ENCODE measurements at regions not wholly inside any gene's neighbourhood (a gene's known extent, or its start where the extent isn't known, plus 50 kb on each side); places are given as distances from the start of the nearest gene placed in this dataset.

- H3K27ac ChIP-seq (ENCODE audit: low read depth, low read length), result no peak overlapping the region
- no peak overlapping the region for H3K4me3 ChIP-seq (ENCODE audit: insufficient read depth, low read length, poor library complexity, severe bottlenecking)
- no peak overlapping the region for H3K4me2 ChIP-seq (ENCODE audit: low read depth, low read length, poor library complexity, severe bottlenecking)
- no peaks in the 10 kb centered on the region for H4K20me1 ChIP-seq (ENCODE audit: low read depth, low read length)
- H2AFZ ChIP-seq (ENCODE audit: low read depth, low read length, severe bottlenecking), result no peak overlapping the region
- no peaks in the 10 kb centered on the region for H3K9me2 ChIP-seq (replicated peaks; ENCODE audit: insufficient read depth, low read length)
- no peaks in the 10 kb centered on the region for H3F3A ChIP-seq (ENCODE audit: insufficient read depth)
- H3K9me3 ChIP-seq (ENCODE audit: insufficient read depth, low read length), result no peaks in the 10 kb centered on the region
- no peaks in the 10 kb centered on the region for H3K79me2 ChIP-seq (ENCODE audit: insufficient read depth, low read length)
- no peak for TF ChIP-seq EZH2phosphoT487 (conservative IDR thresholded peaks at IDR 0.05; ENCODE audit: low read length)
- TF ChIP-seq, protein P1, sequence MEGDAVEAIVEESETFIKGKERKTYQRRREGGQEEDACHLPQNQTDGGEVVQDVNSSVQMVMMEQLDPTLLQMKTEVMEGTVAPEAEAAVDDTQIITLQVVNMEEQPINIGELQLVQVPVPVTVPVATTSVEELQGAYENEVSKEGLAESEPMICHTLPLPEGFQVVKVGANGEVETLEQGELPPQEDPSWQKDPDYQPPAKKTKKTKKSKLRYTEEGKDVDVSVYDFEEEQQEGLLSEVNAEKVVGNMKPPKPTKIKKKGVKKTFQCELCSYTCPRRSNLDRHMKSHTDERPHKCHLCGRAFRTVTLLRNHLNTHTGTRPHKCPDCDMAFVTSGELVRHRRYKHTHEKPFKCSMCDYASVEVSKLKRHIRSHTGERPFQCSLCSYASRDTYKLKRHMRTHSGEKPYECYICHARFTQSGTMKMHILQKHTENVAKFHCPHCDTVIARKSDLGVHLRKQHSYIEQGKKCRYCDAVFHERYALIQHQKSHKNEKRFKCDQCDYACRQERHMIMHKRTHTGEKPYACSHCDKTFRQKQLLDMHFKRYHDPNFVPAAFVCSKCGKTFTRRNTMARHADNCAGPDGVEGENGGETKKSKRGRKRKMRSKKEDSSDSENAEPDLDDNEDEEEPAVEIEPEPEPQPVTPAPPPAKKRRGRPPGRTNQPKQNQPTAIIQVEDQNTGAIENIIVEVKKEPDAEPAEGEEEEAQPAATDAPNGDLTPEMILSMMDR (IDR thresholded peaks at IDR 0.05; ENCODE audit: insufficient read depth, low read length, poor library complexity, severe bottlenecking), result no peak
- no peaks in the 10 kb centered on the region for H3K36me3 ChIP-seq (ENCODE audit: low read length)
- no peak overlapping the region for H3K9ac ChIP-seq (ENCODE audit: low read length)
- H3K27me3 ChIP-seq (ENCODE audit: low read length), result no peaks in the 10 kb centered on the region
Observed at GRCh38 chr2:5119046-5119445, 573.1 kb upstream of the SOX11 start.

DNA sequence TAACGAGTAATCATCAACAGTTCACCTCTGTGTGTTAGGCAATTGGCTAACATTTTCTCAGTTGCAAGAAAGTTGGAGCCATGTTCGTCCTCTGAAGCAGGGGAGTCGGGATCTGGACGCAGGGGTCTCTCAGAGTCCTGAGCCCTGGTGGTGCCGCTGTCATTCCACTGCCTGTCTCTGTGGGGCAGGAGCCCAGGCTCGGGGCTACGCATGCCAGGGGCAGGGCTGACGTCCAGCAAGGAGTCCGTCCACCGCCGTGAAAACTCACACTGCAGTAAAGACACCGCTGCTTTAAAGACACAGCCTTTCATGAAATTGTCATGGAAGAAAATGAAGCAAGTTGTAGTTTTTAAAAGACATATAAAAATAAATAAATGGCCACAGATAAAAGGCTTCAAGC, 571.1 kb upstream of the SOX11 start:
- H3K27me3 ChIP-seq (ENCODE audit: low read length), result no peaks in the 10 kb centered on the region
- H3K9me3 ChIP-seq (ENCODE audit: insufficient read depth, low read length), result no peaks in the 10 kb centered on the region
- H3F3A ChIP-seq (ENCODE audit: insufficient read depth), result no peaks in the 10 kb centered on the region
- no peak overlapping the region for H3K4me2 ChIP-seq (ENCODE audit: low read depth, low read length, poor library complexity, severe bottlenecking)
- no peaks in the 10 kb centered on the region for H3K9me2 ChIP-seq (replicated peaks; ENCODE audit: insufficient read depth, low read length)
- H3K9ac ChIP-seq (ENCODE audit: low read length), result no peak overlapping the region
- no peak overlapping the region for H2AFZ ChIP-seq (ENCODE audit: low read depth, low read length, severe bottlenecking)
- H3K27ac ChIP-seq (ENCODE audit: low read depth, low read length), result no peak overlapping the region
- no peaks in the 10 kb centered on the region for H4K20me1 ChIP-seq (ENCODE audit: low read depth, low read length)
- H3K36me3 ChIP-seq (ENCODE audit: low read length), result no peaks in the 10 kb centered on the region
- H3K79me2 ChIP-seq (ENCODE audit: insufficient read depth, low read length), result no peaks in the 10 kb centered on the region
- TF ChIP-seq EZH2phosphoT487 (conservative IDR thresholded peaks at IDR 0.05; ENCODE audit: low read length), result no peak
- TF ChIP-seq, protein P1 (IDR thresholded peaks at IDR 0.05; ENCODE audit: insufficient read depth, low read length, poor library complexity, severe bottlenecking), result no peak
- no peak overlapping the region for H3K4me3 ChIP-seq (ENCODE audit: insufficient read depth, low read length, poor library complexity, severe bottlenecking)

- no peaks in the 10 kb centered on the region for H3K27me3 ChIP-seq (ENCODE audit: low read length)
- H3K36me3 ChIP-seq (ENCODE audit: low read length), result no peaks in the 10 kb centered on the region
- no peaks in the 10 kb centered on the region for H3K9me2 ChIP-seq (replicated peaks; ENCODE audit: insufficient read depth, low read length)
- H3K4me3 ChIP-seq (ENCODE audit: insufficient read depth, low read length, poor library complexity, severe bottlenecking), result no peak overlapping the region
- H3F3A ChIP-seq (ENCODE audit: insufficient read depth), result no peaks in the 10 kb centered on the region
- no peaks in the 10 kb centered on the region for H4K20me1 ChIP-seq (ENCODE audit: low read depth, low read length)
- TF ChIP-seq, protein P1 (IDR thresholded peaks at IDR 0.05; ENCODE audit: insufficient read depth, low read length, poor library complexity, severe bottlenecking), result no peak
- no peak for TF ChIP-seq EZH2phosphoT487 (conservative IDR thresholded peaks at IDR 0.05; ENCODE audit: low read length)
- H3K79me2 ChIP-seq (ENCODE audit: insufficient read depth, low read length), result no peaks in the 10 kb centered on the region
- H3K4me2 ChIP-seq (ENCODE audit: low read depth, low read length, poor library complexity, severe bottlenecking), result no peak overlapping the region
- no peaks in the 10 kb centered on the region for H3K9me3 ChIP-seq (ENCODE audit: insufficient read depth, low read length)
- no peak overlapping the region for H2AFZ ChIP-seq (ENCODE audit: low read depth, low read length, severe bottlenecking)
- no peak overlapping the region for H3K27ac ChIP-seq (ENCODE audit: low read depth, low read length)
- H3K9ac ChIP-seq (ENCODE audit: low read length), result no peak overlapping the region
Observed at GRCh38 chr2:5121642-5122041, 570.5 kb upstream of the SOX11 start.
